ENCODE measurements at regions not wholly inside any gene's neighbourhood (a gene's known extent, or its start where the extent isn't known, plus 50 kb on each side); places are given as distances from the start of the nearest gene placed in this dataset.
"Not testable (repeated sequence)": the region's sequence is repeated elsewhere in the genome, so short reads cannot be mapped to it uniquely, and the experiment has no call there.

GRCh38 chr2:90298126-90298755 lies 1606.8 kb downstream of the RPIA start:
- DNase-seq (ENCODE audit: low spot score); H3K9me3 ChIP-seq (ENCODE audit: low read length); intact Hi-C loops (cut with micrococcal nuclease; ENCODE audit: unreplicated experiment); H3K27ac ChIP-seq (ENCODE audit: low read depth, low read length, poor library complexity, severe bottlenecking); H2AFZ ChIP-seq (ENCODE audit: low read length); H3K9me2 ChIP-seq (ENCODE audit: insufficient read depth, low read length); BruUV-seq (replicated peaks); H3K79me2 ChIP-seq (ENCODE audit: insufficient read depth, low read depth, low read length); CTCF ChIA-PET (ENCODE audit: unreplicated experiment); H3K36me3 ChIP-seq (ENCODE audit: insufficient read depth, low read length); H4K20me1 ChIP-seq (ENCODE audit: insufficient read depth, low read length); H3K4me3 ChIP-seq (ENCODE audit: low read depth, low read length, poor library complexity, severe bottlenecking); H3K4me2 ChIP-seq (ENCODE audit: low read length); H3K4me1 ChIP-seq (ENCODE audit: insufficient read depth, low read length, poor library complexity, severe bottlenecking); POLR2A ChIA-PET: not testable (repeated sequence)

- BruUV-seq (replicated peaks); intact Hi-C loops (cut with micrococcal nuclease; ENCODE audit: unreplicated experiment); H3K9me3 ChIP-seq (ENCODE audit: low read length); H3K4me1 ChIP-seq (ENCODE audit: insufficient read depth, low read length, poor library complexity, severe bottlenecking); DNase-seq (ENCODE audit: low spot score); H3K79me2 ChIP-seq (ENCODE audit: insufficient read depth, low read depth, low read length); H3K36me3 ChIP-seq (ENCODE audit: insufficient read depth, low read length); H4K20me1 ChIP-seq (ENCODE audit: insufficient read depth, low read length); POLR2A ChIA-PET; H3K9me2 ChIP-seq (ENCODE audit: insufficient read depth, low read length); CTCF ChIA-PET (ENCODE audit: unreplicated experiment); H3K4me2 ChIP-seq (ENCODE audit: low read length); H3K27ac ChIP-seq (ENCODE audit: low read depth, low read length, poor library complexity, severe bottlenecking); H2AFZ ChIP-seq (ENCODE audit: low read length); H3K4me3 ChIP-seq (ENCODE audit: low read depth, low read length, poor library complexity, severe bottlenecking): not testable (repeated sequence)
These were observed 1607.5 kb downstream of the RPIA start for GRCh38 chr2:90298983-90299382.

DNA sequence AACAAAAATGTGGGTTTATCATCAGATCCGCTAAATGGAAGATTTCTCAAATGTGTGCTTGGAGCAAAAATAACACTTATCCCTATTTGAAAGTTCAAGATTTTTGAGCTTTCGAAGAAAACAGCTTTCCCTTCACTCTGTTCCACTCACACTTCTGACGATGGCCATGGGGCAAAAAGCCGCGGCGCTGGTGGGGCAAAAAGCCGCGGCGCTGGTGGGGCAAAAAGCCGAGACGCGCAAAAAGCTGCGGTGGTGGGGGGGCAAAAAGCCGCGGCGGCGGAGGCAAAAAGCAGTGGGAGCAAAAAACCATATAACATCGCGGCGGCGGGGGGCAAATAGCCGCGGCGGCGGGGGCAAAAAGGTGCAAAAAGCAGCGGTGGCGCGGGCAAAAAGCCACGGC lies 1631.5 kb downstream of the RPIA start:
- H3K4me1 ChIP-seq (ENCODE audit: insufficient read depth, low read length, poor library complexity, severe bottlenecking); H2AFZ ChIP-seq (ENCODE audit: low read length); intact Hi-C loops (cut with micrococcal nuclease; ENCODE audit: unreplicated experiment); H4K20me1 ChIP-seq (ENCODE audit: insufficient read depth, low read length); H3K9me3 ChIP-seq (ENCODE audit: low read length); BruUV-seq (replicated peaks); CTCF ChIA-PET (ENCODE audit: unreplicated experiment); H3K27ac ChIP-seq (ENCODE audit: low read depth, low read length, poor library complexity, severe bottlenecking); H3K79me2 ChIP-seq (ENCODE audit: insufficient read depth, low read depth, low read length); H3K9me2 ChIP-seq (ENCODE audit: insufficient read depth, low read length); POLR2A ChIA-PET; H3K36me3 ChIP-seq (ENCODE audit: insufficient read depth, low read length): not testable (repeated sequence)
- H3K4me3 ChIP-seq (ENCODE audit: low read depth, low read length, poor library complexity, severe bottlenecking), result peak overlapping the region; percentile 68
- H3K4me2 ChIP-seq (ENCODE audit: low read length), result peak overlapping the region; percentile 57
- DNase-seq (ENCODE audit: low spot score), result peak; percentile 0

- POLR2A ChIA-PET; H3K4me1 ChIP-seq (ENCODE audit: insufficient read depth, low read length, poor library complexity, severe bottlenecking); H3K27ac ChIP-seq (ENCODE audit: low read depth, low read length, poor library complexity, severe bottlenecking); CTCF ChIA-PET (ENCODE audit: unreplicated experiment); intact Hi-C loops (cut with micrococcal nuclease; ENCODE audit: unreplicated experiment); H3K9me2 ChIP-seq (ENCODE audit: insufficient read depth, low read length); H3K9me3 ChIP-seq (ENCODE audit: low read length); H2AFZ ChIP-seq (ENCODE audit: low read length); H3K79me2 ChIP-seq (ENCODE audit: insufficient read depth, low read depth, low read length); BruUV-seq (replicated peaks); H3K36me3 ChIP-seq (ENCODE audit: insufficient read depth, low read length); H4K20me1 ChIP-seq (ENCODE audit: insufficient read depth, low read length): not testable (repeated sequence)
- Histone ChIP-seq H3K4me3 (ENCODE audit: low read depth, low read length, poor library complexity, severe bottlenecking) (peak overlapping the region; percentile 68), H3K4me2 (ENCODE audit: low read length) (peak overlapping the region; percentile 67)
- DNase-seq (ENCODE audit: low spot score), result peak; percentile 15
These were observed 1632.4 kb downstream of the RPIA start for GRCh38 chr2:90323612-90324558.

- intact Hi-C loops (cut with micrococcal nuclease; ENCODE audit: unreplicated experiment); DNase-seq (ENCODE audit: low spot score); H2AFZ ChIP-seq (ENCODE audit: low read length); H3K4me1 ChIP-seq (ENCODE audit: insufficient read depth, low read length, poor library complexity, severe bottlenecking); BruUV-seq (replicated peaks); H4K20me1 ChIP-seq (ENCODE audit: insufficient read depth, low read length); H3K4me2 ChIP-seq (ENCODE audit: low read length); H3K9me2 ChIP-seq (ENCODE audit: insufficient read depth, low read length); H3K36me3 ChIP-seq (ENCODE audit: insufficient read depth, low read length); CTCF ChIA-PET (ENCODE audit: unreplicated experiment); H3K9me3 ChIP-seq (ENCODE audit: low read length); H3K79me2 ChIP-seq (ENCODE audit: insufficient read depth, low read depth, low read length); POLR2A ChIA-PET; H3K27ac ChIP-seq (ENCODE audit: low read depth, low read length, poor library complexity, severe bottlenecking): not testable (repeated sequence)
- peak overlapping the region; percentile 68 for H3K4me3 ChIP-seq (ENCODE audit: low read depth, low read length, poor library complexity, severe bottlenecking)
These were observed 1633.2 kb downstream of the RPIA start for GRCh38 chr2:90324672-90325071.

DNA sequence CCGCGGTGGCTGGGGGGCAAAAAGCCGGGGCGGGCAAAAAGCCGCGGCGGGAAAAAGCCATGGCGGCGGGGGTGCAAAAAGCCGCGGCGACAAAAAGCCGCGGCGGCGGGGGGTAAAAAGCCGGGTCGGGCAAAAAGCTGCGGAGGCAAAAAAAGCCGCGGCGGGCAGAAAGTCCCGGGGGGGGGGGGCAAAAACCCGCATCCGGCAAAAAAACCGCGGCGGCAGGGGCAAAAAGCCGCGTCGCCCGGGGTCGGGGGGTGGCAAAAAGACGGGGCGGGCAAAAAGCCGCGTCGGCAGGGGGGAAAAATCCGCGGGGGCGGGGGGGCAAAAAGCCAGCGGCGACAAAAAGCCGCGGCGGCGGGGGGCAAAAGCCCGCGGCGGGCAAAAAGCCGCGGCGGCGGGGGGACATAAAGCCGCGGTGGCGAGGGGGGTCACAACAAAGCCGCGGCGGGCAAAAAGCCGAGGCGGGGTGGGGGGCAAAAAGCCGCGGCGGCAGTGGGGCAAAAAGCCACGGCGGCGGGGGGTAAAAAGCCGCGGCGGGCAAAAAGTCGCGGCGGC lies 1634.4 kb downstream of the RPIA start:
- H3K27ac ChIP-seq (ENCODE audit: low read depth, low read length, poor library complexity, severe bottlenecking); H3K36me3 ChIP-seq (ENCODE audit: insufficient read depth, low read length); H3K4me1 ChIP-seq (ENCODE audit: insufficient read depth, low read length, poor library complexity, severe bottlenecking); BruUV-seq (replicated peaks); CTCF ChIA-PET (ENCODE audit: unreplicated experiment); POLR2A ChIA-PET; H3K79me2 ChIP-seq (ENCODE audit: insufficient read depth, low read depth, low read length); H3K9me2 ChIP-seq (ENCODE audit: insufficient read depth, low read length); H3K9me3 ChIP-seq (ENCODE audit: low read length); H3K4me2 ChIP-seq (ENCODE audit: low read length); H4K20me1 ChIP-seq (ENCODE audit: insufficient read depth, low read length); H2AFZ ChIP-seq (ENCODE audit: low read length); intact Hi-C loops (cut with micrococcal nuclease; ENCODE audit: unreplicated experiment): not testable (repeated sequence)
- peak; percentile 1 for DNase-seq (ENCODE audit: low spot score)
- peak overlapping the region; percentile 26 for H3K4me3 ChIP-seq (ENCODE audit: low read depth, low read length, poor library complexity, severe bottlenecking)
